ENCODE measurements at regions not wholly inside any gene's neighbourhood (a gene's known extent, or its start where the extent isn't known, plus 50 kb on each side); places are given as distances from the start of the nearest gene placed in this dataset.

DNA sequence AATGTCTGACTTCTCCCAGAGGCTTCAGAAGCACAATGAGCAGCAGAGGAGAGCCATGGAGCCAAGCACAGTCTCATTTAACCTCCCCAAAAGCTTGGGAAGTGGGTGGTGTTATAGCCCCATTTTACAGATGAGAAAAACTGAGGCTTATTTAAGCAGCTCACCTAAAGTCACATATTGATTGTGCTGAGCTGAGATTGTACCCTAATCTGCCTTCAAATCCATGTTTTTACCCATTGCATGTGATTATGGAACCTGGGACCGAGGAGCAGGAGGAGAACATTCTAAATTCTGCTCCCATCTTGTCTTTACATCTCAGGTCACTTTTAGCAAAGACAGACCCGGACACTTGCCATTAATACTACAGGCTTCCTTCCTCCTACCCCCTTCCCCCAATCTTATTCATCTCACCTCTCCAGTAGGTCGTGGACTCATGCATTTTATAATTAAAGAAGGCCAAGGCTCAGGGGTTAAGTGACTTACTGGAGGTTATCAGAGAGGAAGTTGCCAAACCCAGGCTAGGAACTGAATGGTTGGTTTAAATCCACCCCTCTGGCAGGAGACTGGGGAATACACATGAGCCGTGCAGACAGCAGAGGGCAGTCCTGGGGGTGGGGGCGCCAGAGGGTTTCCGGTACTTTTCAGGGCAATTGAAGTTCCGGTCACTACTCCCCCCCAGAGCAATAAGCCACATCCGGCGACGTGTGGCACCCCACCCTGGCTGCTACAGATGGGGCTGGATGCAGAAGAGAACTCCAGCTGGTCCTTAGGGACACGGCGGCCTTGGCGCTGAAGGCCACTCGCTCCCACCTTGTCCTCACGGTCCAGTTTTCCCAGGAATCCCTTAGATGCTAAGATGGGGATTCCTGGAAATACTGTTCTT lies 51.0 kb upstream of the IL17B start:
- Mint-ChIP-seq H3K27me3 (peaks cover 4% of the 10 kb centered on the region), H3K36me3 (ENCODE audit: low read depth) (no peaks in the 10 kb centered on the region), H3K27ac (no peak overlapping the region), H3K4me3 (no peak overlapping the region), H3K4me1 (peaks cover 2% of the 10 kb centered on the region)
- DNase-seq (no peak), ATAC-seq (no peak)
- no peaks in the 10 kb centered on the region for H3K9me3 ChIP-seq (ENCODE audit: control insufficient read depth, low read length, poor library complexity, severe bottlenecking)
